DMS114 treated with DMSO at 0.1 percent for 48 hours (cell line): ENCODE measurements at regions not wholly inside any gene's neighbourhood (a gene's known extent, or its start where the extent isn't known, plus 50 kb on each side); places are given as distances from the start of the nearest gene placed in this dataset.

Source experiments
- DNase-seq: peaks from one replicate; lab custom pipeline; 2025; ENCODE audit not compliant: unreplicated experiment; lab: John Stamatoyannopoulos, UW

DNA sequence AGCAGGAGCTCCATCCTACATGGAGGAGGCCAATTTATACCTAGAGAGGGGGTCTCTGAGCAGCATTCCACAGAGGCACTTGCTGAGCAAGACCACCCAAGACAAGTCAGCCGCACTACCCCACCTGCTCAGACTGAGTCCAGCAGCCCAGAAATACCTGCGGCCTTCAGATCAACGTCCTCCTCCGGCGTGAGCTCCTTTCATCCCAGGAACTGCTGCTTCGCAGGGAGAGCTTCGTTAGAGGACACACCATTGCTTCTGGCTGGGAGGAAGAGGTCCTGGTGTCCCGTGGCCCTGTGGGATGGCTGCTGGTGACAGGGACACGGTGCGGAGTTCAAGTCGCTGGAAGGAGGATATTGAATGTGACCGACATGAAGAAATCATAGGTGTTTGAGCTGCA, 216.9 kb upstream of the PPP2R2D start:
- no peak for DNase-seq

DNA sequence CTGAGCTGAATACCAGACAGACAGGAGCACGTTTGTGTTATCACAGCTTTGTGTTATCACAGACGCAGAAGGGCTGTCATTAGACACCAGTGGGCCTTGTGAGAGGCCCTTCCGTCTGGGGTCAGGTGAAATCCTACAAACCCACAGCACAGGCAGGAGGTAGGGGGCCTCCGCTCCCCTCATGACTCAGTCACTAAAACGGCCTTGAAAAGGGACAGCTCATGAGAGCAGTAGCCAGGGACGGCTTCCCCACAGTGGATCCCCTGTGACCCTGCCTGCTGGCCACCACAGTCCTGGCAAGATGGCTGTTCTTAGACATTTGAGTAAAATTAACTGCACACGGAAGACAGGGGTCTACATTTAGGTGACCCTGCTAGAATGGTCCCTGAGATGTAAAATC, 215.8 kb upstream of the PPP2R2D start:
- DNase-seq: no peak

DNA sequence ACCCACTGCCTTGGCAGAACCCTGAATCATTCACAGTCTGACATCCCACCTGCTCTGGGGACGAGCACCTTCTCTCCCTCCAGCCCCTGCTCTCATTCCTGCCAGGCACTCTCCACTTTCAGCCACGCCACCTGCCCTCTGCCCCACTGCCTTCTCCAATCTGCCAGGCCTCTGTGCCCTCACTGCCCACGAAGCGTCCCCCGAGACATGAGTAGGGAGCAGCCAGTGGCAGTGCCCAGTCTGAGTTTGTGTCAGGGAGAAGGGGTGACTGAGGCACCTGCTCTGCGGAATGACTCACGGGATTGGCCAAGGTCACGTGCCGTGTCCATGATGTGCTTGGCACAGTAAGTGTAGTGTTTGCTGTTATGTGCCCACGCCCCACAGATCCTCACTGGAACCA, 215.2 kb upstream of the PPP2R2D start:
- DNase-seq: no peak

DNA sequence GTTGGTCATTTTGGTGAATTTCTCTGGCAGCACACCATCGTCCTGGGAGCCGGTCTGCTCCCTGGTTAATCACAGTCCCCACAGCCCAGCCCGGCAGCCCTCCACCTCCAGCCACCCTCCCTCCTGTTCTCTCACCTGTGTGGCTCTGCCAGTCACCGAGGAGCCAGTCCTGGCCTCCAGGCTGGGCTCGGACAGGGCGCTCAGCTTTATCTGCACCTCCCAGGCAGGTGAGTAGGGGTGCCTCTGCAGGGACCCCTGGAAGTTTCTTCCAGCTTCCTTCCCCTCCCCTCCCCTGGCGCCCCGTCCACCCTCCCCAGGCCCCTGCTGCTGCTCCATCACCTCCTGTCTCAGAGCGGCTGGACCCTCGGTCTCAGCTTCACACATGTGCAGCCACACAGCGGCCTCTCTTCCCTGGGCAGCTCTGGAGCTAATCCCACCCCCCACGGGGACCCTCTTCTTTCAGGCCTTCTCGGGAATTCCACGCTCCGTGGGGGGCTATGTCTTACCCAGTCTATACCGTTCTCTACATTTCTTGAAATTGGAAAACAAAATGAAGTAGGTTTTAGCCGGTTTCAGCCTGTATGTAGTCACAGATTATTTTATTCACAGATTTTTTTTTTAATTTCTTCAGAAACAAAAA, 213.9 kb upstream of the PPP2R2D start:
- no peak for DNase-seq

DNA sequence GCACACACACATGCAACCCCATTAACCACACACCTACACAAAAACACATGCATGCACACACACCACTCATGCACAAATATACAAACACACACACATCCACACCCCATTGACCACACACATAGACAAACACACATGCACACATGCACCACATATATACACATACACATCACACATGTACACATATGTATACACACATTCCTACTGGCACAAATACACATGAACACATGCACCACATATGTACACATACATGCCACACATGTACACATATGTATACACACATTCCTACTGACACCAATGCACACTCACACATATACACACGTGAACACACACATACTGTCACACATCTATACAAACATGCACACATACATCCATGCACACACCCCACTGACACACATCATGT, 212.5 kb upstream of the PPP2R2D start:
- no peak for DNase-seq

DNA sequence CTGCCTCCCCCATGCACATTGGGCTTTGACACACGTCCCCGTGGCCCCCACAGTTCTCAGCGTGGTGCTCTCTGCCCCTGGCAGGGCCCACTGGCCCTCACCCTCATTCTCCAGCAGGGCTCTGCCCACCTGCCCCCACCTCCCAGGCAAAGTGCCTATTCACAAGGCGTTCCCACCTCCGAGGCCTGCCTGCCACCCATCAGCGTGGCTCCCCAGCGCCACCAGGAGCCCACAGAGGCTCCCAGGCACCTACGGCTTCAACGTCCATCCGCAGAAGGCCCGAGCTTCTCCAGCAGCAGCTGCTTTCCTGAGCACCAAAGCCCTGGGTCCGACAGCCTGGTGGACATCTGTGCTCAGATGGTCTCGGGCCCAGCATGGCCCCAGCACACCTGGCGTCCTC, 211.8 kb upstream of the PPP2R2D start:
- no peak for DNase-seq

DNA sequence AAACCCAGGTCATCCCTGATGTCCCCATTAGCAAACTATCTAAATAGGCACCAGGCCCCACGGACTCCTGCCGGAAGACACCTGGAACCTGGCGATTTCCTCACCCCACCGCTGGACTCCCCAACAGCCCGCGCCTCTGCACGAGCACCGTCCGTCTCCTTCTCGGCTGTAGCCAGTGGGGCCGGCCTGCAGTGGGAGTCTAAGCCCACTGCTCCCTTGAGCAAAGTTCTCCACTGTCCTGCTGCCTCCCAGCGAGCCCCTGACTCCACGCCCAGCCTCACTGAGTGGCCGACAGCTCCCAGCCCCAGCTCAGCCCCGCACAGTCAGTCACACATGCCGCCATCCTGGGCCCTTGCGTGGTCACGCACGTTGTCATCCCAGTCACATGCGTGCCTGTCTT, 211.3 kb upstream of the PPP2R2D start:
- no peak for DNase-seq

DNA sequence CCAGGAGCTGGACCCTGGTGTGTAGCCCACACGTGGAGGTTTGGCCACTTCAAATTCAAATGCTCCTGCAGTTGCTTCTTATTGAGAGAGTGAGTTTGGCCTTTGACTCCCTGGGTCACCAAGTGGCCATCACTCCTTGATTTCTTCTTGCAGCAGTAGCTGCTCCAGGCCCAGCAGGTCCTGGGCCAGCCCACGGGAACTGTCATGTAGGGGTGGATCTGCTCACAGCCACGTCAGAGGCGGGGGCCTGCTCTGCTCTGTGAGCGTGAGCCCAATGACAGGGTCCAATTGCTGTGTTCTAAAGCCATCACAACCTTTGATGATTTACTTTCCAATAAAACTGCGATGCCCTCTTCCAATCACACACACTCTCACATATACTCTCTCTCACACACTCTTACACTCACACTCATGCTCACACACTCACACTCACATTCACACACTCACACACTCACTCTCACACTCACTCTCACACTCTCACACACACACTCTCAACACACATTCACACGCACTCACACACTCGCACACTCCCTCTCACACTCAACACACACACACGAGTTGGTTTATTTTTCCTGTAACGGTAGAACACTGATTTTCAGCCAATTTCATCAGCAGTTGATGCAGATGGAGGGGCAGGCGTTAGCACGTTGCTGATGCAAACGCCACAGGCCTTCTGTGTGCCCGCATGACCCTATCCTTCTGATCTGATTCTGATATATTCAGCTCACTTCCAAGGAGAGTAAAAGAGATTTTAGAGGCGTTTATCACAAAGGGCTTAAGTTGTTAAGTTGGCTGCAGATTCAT, 210.7 kb upstream of the PPP2R2D start:
- DNase-seq: no peak

DNA sequence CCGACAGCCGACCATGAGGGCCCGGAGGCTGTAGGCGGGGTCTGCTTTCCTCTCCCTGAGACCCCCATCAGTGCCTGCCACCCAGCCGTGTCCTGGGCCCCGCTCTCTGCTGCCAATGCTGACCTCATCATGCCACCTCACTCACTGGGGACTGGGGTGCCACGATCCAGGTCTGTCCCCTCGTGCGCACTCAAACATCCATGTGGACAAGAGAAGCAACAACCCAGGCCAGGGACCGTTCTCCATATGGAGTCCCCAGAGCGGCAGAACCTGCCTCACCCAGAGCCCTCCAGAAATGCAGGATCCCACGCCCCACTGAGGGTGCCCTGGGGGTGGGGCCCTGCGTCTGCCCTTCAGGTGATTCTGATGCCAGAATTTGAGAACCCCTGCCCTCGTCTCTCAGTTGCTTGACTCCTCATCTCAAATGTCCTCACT, 210.0 kb upstream of the PPP2R2D start:
- no peak for DNase-seq

DNA sequence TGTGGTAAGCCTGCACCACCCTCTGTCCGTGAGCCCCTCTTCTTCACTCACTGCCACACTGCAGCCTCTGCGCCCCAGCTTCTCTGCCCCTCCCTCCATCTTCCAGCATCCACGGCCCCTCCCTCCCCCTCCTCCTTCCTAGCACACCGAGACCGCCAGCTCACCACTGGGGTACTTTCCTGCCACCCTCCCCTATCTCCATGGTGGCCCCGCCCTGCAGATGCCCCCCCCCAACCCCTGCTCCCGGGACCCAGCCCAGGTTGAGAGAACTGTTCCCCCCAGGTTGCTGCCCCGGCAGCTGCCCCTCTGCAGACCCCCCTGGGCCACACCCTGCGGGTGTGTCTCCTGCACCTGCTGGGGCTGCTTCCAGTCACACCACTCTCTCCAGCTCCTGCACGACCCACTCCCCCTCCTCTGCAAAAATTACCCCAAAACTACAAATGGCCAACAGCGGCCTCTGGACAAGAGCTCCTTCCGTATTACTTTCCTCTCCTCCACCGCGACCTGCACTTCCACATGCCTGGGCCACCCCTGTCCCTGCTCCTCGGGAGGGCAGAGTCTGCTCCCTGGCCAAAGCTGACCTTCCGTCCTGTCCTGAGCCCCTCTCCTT, 209.2 kb upstream of the PPP2R2D start:
- DNase-seq: no peak

DNA sequence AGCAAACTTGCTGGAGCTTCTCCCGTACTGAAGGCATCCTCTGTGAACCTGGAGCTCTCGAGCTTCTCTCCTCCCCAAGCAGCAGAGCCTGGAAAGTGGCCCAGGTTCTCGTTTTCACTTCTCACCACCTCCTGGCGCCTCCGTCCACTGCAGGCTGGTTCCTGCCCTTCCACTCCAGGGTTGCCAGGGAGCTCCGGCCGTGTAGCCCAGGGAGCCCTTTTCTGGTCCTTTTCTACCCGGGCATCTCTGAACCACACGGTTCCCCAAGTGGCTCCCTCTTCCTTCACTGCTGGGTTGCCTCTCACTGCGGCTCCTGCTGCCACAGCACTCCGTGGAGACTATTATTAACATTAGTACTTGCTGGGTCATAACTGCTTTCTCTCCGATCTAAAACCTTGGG, 208.6 kb upstream of the PPP2R2D start:
- no peak for DNase-seq

DNA sequence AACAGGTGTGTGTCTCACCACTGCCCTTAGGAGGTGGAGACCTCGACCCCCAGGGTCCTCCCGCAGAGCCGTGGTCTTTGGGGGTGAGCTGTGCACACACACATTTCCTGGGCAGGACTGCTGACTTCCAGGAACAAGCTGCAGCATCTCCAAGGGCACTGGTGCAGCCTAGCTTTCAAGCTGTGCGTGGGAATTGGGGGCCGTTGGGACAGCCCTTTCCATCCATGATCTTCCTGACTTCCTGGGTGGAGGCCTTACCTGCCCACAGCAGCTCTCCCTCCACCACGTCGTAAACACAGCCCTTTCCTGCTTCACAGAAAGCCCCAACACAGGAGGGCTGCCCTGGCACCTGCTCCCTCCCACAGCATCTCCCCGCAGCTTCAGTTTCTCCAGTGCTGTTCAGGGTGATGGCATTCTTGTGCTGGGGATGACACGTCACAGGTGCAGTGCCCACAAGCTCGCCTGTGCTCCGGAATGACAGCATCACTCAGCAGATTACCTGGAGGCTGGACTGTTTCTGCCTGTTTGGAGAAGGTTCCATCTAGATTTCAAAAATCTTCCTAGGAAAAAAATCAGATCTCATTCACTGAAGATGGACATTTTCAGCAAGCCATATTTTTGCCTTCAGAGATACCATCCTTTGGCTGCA, 208.0 kb upstream of the PPP2R2D start:
- no peak for DNase-seq

DNA sequence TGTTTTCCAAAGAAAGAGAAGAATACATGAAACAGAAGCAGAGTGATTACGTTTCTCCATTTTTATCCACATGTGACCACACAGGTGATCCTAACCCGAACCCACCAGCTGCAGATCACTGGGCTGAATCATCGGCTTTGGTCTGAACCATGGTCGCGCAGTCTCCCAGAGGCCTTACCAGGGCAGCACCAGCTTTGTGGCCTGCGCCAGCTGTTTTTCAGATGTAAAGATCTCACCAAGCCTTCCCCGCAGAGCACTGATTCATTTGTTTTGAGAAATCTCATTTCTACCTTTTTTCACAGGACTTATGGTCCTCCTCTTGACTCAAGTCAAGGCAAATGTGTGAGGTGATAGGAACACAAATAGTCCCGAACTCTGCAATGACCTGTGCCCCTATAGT, 207.0 kb upstream of the PPP2R2D start:
- no peak for DNase-seq

DNA sequence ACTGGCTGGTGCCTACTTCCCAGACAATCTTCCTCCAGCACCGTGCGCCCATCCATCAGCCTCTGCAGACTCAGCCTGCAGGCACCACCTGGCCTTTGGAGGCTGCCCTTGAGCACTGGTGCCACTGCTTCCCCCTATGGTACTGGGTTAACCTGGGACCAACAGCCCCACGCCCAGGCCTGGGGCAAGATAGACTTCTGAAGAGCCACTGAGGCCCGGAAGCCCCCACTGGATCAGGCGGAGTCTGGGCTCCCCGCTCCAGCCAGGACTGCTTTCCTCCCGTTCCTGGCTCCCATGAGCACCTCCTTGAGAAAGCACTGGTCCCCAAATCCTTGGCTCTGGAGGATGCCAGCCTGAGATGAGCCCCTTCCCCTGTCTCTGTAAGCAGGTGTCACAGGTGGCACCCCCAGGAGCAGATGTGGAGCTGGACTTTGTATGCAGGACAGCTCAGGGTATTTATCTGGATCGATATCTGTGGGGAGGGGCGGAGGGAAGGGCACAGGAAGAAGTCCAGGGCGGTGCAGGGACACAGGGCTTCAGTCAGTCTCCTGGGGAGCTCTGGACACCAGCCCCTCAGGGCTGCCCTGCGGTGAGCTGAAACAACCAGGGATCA, 206.5 kb upstream of the PPP2R2D start:
- no peak for DNase-seq

DNA sequence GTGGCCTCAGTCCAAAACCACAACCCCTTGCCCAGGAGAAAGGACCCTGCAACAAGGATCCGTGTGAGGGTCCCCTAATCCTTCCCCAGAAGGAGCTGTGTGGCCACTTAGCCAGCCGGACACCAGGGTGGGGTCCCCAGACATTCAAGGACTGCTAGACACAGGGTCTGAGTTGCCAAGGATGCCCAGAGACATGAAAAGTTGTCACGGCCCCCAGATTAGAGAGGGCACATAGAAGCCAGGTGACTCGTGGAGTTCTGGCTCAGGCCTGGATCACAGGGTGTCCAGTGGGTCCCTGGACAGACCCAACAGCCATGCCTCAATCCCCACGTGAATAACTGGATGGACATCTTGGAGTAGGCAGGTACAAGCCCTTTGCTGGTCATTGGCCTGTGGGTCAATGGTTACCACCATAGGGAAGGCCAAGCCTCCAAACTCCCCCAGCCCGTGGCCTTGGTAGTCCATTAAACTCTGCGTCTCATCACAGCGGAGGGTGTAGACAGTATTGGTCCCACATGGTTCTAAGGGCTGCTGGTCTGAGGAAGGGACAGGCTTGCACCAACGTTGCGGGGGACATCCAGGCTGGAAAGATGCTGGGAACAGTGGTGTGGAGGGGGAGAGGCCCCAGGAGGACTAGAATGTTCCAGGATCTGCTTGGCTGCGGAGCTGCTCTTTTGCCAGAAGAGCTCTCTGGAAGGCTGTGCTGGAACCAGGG, 205.9 kb upstream of the PPP2R2D start:
- DNase-seq: no peak

DNA sequence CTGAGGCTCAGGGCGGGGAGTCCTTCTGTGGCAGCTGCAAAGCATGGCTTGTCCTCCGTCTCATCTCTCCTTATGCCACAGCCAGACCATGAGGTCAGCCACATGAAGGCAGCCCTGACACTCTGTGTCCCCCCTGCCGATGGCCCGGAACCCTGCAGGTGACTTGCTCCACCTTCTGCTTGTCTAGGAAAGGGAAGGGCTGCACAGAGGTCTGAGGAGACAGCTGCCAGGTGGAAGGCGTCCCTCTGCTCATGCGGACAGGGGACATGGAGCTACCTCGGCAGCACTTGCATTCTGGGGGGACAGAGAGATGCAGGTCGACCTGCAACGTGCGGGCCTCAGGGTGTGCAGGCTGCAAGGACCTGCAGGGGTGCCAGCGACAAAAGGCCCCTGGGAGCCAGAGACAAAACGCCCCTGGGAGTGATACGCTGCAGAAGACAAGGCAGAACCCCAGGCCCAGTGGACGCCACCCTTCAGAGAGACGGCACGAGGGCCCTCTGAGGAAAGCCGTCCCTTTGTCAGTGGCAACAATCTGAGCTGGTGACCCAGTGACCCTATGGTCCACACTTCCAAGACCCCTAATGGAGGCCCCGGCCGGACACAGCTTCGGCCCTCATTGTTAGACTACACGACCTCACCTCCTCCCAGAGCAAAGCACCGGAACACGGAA, 205.2 kb upstream of the PPP2R2D start:
- no peak for DNase-seq

DNA sequence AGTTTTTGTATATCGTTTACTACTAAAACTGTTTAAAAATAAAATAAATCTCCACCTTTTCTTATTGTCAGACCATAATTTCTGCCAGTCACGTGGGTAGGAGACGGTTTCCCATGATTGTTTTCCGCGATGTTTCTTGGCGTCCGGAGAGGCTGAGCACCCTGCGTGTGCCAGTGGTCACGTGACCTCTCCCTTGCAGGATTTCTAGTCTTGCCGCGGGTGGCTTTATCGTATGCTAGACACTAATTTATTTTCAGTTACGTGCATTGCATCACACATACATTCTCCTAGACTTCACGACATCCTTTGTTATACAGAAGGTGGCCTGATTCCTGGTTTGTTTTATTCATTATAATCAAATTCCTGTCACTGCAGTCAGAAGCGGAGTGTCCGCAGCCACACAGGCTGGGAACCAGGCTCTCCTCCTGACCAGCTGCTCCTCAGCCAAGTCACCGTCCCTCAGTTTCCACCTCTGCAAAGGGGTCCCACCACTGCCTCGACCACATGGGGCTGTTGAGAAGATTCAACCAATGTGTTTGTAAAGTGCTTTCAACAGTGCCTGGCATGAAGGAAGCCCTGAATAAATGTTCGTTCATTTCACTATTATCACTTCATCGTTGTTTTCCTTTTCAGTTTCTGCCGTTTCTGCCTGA, 203.2 kb upstream of the PPP2R2D start:
- no peak for DNase-seq

DNA sequence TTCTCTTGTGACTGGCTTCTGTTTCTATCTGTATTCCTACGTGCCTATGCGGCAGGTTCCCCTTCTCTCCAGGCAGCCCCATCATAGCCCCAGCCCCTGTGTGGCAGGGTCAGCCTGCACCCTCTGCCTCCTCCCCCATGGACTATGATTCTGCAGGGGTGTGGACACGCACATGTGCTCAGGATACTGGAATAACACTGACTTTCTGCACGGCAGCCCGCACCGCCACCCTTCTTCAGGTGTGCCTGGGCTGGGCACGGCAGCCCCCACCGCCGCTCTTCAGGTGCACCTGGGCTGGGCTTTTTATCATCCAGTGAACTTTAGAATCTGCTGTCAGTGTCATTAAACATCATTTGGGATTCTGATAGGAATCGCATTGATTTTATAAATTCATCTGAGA, 202.6 kb upstream of the PPP2R2D start:
- DNase-seq: no peak

DNA sequence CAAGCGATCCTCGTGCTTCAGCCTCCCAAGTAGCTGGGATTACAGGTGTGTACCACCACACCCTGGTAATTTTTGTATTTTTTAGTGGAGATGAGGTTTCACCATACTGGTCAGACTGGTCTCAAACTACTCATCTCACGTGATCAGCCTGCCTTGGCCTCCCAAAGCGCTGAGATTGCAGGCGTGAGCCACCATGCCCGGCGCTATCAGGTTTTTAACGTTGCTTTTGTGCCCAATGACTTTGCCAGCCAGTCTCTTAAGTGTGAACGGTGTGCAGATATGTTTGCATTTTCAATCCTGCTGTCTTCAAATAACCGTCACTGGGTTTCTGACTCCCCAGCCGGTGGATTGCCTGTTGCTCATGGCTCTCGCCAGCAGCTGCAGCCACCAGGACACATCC, 201.8 kb upstream of the PPP2R2D start:
- no peak for DNase-seq

DNA sequence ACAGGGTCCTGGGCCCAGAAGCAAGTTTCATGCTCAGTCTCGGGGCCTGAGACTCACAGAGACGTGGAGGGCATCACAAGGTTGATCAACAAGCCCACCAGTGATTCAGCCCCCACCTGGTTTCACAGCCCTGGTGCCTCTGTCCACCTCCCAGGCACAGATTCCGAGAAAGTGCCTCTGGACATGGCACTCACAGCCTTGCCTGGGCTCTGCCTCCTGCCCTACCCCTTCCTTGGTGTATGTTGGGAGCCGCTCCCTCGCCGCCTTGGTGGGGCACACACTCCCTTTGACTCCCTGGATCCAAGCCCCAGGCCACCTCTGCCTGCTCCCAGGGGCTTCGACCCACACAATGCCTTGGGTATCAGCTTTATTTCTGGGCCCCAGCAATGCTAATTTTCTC, 200.8 kb upstream of the PPP2R2D start:
- DNase-seq: no peak
